HG03135 (cell line): ENCODE measurements at regions not wholly inside any gene's neighbourhood (a gene's known extent, or its start where the extent isn't known, plus 50 kb on each side); places are given as distances from the start of the nearest gene placed in this dataset.

ENCODE experiments used
- ATAC-seq: cut with Tn5 transposase; IDR thresholded peaks from one replicate; pipeline ENCODE4 v1.9.1; 2021; ENCODE audit warnings: mild to moderate bottlenecking, moderate library complexity; ENCODE audit not compliant: unreplicated experiment

DNA sequence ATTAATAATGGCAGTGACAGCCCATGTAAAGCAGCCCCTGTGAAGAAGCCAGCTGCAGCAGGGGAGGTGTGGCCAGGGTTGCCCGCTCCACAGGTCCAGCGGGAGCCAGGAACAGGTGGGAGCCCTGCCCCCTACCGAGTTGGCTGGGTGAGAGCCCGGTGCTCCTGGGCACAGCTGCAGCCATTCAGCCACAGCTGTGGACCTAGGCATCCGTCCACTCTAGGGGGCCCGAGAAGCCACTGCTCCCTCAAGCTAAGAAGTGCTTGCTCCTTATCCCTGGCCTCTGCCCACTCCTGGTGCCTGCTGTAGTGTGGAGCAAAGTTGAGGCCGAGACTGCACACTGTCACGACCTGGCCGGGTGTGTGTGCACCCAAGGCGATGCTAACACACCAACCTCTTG is 1469.0 kb downstream of the PCDH7 start:
- no peak for ATAC-seq

DNA sequence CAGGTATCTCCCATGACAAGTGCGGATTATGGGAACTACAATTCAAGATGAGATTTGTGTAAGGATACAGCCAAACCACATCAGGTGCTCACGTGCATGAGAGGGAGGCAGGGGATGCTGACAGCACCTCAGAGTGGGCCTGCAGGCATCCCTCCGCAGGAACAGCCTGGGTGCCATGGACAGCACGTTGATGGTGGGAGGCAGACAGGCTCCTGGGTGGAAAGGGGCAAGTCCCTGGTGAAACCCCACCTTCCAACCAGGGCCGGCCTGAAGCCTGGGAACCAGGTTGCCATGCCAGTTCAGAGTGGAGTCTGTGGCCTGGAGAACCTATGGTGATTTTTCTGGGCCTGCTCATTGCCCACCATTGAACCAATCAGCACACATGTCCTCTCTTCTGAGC is 1469.6 kb downstream of the PCDH7 start:
- ATAC-seq = no peak

GRCh38 chr4:32191961-32192360 is 1471.8 kb downstream of the PCDH7 start:
- ATAC-seq = no peak

GRCh38 chr4:32192363-32192762 is 1472.2 kb downstream of the PCDH7 start:
- no peak for ATAC-seq

DNA sequence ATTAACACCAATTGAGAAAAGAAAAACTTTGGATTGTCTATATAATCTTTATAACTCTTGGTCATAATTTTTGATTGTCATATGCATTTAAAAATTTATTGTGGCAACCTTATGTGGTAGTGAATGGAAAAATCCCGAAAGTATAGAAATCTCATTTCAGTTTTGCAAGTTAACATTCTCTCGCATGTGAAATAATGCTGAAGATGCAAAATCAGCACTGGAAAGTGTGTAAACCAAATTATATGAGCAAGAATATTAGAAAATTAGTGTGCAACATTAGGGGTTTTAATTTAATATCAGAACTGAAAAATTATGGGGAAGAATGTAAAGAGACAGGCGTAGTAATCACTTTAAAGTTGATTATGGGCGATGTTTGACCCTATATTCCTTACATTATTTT is 1472.8 kb downstream of the PCDH7 start:
- no peak for ATAC-seq

- no peak for ATAC-seq
These were observed 1477.0 kb downstream of the PCDH7 start for GRCh38 chr4:32196950-32197688.

GRCh38 chr4:32199639-32200038 is 1479.5 kb downstream of the PCDH7 start:
- ATAC-seq = no peak

- ATAC-seq = no peak
These were observed 1483.2 kb downstream of the PCDH7 start for GRCh38 chr4:32203340-32203739.

DNA sequence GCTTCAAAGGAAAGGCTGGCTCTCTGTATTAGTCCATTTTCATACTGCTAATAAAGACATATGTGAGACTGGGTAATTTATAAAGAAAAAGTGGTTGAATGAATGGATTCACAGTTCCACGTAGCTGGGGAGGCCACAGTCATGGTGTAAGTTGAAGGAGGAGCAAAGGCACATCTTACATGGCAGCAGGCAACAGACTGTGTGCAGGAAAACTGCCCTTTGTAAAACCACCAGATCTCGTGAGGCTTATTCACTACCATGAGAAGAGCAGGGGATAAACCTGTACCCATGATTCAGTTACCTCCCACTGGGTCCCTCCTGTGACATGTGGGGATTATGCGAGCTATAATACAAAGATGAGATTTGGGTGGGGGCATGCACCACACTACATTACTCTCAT is 1486.6 kb downstream of the PCDH7 start:
- no peak for ATAC-seq

GRCh38 chr4:32207456-32207855 is 1487.3 kb downstream of the PCDH7 start:
- no peak for ATAC-seq

DNA sequence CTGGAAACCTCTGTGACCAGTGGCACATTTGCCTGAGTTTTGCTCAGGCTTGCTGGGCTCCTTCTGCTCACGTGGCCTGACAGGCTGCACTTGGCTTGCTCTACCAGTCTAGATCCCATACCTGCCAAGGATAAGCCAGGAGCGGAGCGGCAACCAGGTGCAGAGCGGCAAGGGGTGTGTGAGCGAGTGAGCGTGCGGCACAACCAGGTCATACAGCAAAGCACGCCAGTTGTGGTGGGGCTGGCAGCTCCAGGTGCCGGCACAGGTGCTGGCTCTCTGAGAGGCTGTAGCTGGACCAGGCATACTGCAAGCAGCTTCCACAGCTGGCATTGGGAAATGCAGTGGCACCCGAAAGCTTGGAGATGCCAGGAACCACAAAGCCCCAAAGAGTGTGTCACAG is 1495.1 kb downstream of the PCDH7 start:
- no peak for ATAC-seq

- ATAC-seq = no peak
These were observed 1496.3 kb downstream of the PCDH7 start for GRCh38 chr4:32216502-32216901.

DNA sequence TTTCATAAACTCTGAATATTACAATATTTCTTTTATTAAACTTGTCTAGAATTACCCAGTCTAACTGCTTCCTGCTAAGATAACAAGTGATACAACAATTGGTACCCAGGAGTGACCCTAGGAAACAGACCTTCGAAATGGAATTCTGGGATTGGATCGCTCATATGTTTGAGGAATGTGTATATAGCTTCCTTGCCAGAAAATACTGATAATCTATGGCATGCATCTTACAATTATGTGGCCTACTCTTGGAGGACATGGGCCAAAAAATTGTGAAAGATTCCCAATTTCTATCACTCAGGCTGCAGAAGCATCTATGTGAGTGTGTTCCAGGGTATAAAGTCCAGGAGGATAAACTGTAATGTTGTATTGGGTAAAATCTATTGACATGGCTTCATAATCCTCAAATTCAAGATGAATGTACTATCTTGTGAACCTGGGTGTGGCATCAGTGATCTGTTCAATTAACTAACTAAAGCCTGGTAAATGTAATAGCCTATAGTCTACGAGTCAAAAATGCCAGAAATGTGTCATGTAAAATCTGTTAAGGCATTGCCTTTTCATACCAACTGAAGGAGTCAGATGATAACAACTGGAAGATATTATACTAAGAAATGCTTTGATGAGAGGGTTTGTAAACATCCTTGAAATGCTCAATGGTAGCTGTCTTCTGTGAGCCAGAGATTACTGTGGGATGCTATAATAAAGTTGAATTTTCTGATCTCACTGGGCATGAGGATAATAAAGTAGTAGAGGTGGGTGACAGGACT is 1499.3 kb downstream of the PCDH7 start:
- ATAC-seq = no peak

DNA sequence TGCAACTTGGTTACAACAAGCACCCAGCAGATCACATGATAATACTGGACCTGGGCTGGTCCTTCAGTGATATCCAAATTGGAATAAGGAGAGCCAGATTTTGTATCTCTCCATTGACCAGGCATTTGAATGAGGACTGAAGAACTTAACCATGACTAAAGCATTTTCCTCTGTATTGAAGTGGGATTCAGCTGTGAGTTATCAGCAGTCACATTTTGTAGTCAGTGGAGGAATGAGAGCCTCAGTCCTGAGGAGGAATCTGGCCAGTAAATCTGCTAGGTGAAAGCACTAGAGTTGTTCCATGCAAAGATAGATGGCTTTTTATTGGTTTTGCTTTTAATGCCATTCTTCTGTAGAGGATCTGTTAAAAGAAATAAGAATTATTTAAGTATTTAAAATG is 1506.0 kb downstream of the PCDH7 start:
- no peak for ATAC-seq

GRCh38 chr4:32226733-32227132 is 1506.6 kb downstream of the PCDH7 start:
- ATAC-seq = no peak

- no peak for ATAC-seq
These were observed 1523.8 kb downstream of the PCDH7 start for GRCh38 chr4:32243926-32244325.

DNA sequence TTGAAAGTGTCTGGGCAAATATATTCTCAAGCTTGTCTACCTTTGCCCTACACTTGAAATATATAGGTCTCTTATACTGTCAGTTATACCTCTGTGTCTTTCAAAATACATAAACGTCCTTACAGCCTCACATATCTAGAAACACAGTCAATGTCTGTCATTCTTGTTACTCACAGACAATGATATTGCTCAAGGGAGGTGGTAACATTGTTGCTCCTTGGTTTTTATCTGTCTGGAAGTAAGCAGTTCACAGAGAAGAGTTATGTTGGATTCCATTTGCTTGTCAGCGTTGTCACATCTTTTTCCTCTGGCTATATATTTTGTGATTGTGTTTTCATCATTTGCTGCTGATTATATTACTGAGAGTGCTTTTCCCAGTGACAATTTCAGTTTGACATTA is 1528.9 kb downstream of the PCDH7 start:
- no peak for ATAC-seq

DNA sequence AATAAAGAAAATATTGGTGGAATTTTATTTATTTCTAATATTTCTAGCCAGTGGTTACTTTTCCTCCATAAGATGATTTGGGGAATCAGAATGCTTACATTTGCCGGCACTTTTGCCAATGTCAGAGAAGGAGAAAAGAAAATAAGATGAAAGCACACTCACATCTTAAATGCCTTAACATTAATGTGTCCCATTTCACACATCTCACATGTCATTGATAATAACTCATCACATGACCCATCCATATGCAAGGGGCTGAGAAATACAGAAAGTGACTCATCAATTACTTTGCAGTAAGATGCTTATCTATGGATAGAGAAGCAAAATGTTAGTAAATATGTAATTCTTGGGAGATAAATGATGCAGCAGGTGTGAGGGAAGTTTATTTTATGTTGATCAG is 1531.0 kb downstream of the PCDH7 start:
- ATAC-seq = no peak

- ATAC-seq = no peak
These were observed 1531.8 kb downstream of the PCDH7 start for GRCh38 chr4:32251926-32252325.

DNA sequence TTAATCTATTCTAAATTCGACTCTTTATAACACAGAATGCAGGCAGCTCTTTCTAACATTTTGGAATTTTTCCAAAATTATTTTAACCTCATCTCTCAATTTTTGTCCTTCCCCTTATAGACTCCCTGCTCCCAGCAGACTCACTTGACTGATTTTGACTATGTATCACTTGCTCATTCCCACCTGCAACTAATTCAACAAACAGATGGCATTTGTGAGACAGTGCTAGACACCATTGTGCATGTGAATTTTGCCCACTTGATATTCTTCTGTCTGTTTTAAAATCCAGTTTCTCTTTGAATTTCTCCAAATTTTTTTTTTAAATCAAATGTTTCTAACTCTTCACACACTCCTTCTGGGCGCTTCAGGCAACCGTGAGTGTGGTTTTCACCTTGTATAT is 1534.0 kb downstream of the PCDH7 start:
- ATAC-seq = no peak

DNA sequence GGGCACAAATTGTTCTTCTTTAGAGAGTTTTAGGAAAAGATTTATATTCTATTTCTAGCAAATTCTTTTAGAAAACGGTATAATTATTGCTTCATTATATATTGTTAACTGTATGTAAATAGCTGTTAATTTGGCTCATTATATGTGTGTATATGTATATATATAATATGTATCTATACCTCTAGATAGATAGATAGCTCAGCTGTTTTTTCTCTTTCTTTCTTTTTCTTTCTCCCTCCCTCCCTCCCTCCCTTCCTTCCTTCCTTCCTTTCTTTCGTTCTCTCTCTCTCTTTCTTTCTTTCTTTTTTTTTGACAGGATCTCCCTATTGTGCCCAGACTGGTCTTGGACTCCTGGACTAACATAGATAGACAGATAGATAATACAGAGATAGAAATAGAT is 1538.8 kb downstream of the PCDH7 start:
- ATAC-seq = no peak

- no peak for ATAC-seq
These were observed 1541.0 kb downstream of the PCDH7 start for GRCh38 chr4:32261196-32261595.

DNA sequence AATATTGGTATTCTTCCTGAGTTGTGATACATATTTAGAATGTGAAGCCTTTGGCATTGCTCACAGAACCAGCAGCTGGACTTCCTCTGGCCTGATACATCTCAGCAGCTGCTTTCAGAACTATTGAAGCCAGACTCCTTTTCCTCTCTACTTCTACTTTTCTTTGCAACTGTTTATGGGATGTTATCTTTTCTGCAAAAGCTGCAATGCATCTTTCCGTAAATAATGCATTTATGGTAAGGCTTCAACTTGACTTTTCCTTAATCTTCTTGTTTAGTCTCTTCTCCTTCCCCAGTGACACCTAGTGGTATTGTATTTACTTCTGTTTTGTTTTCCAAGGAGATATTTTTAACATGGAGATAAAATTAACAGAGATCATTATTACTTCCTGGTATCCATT is 1548.7 kb downstream of the PCDH7 start:
- ATAC-seq = no peak
